HG03139 (cell line): ENCODE measurements at regions not wholly inside any gene's neighbourhood (a gene's known extent, or its start where the extent isn't known, plus 50 kb on each side); places are given as distances from the start of the nearest gene placed in this dataset.

Experiments used
- ATAC-seq: cut with Tn5 transposase; IDR thresholded peaks from one replicate; pipeline ENCODE4 v1.9.1; 2021; ENCODE audit not compliant: unreplicated experiment

DNA sequence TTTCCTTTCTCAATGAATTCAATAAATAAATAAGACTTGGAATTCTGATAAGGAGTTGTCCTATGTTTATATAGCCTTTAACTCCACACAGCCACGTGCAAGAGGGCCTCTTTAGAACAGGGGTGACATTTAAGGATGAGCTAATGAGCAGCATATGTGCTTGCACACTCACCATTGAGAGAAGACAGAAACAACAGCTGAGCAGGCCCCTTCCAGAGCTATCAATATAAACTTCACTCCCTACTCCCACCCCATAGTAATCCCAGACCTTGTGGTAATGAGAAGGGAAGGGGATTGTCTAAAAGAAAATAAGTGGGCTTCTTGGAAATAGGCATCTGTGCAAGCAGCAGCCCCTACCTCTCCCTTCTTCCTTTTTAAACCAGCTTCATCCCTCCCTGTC lies 176.0 kb downstream of the SEC16B start:
- ATAC-seq, result no peak

DNA sequence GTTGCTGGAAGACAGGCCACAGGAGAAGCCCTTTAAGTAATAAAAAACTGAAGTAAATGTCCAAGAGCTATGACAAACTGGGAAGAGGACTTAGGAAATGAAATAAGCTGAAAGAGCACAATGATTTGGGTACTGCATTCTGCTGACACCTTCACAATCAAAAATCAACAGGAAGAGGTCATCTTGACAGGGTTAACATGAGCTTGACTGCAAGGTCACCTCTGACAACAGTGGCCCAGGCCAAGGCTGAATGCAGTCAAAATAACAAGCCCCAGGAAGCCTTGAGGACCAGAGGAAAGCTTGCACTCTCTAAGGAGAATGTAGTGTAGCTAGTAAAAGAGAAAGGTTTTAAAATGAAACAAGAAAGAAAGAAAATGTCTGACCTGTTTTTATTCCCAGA lies 179.3 kb downstream of the SEC16B start:
- ATAC-seq, result no peak

- no peak for ATAC-seq
Measured at GRCh38 chr1:177789956-177790355, 179.9 kb downstream of the SEC16B start.

- no peak for ATAC-seq
Measured at GRCh38 chr1:177786176-177786745, 183.6 kb downstream of the SEC16B start.

DNA sequence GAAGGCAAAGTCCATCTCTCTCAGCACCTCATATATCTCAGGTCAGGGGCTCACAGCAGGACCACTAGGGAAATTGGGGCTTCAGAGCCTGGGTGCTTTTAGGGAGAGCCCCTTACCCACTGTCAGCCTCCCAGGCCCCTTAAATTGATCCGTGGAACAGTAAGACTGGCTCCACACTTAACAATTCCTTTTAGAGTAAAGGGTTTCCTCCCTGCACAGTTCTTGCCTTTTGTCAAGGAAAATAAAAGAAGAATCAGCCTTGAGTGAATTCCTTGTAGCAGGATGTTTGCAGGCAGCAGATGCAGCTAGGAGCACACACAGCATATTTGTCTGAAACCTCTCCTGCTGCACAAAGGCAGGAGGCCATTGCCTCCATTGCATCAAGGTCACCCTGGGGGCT lies 184.9 kb downstream of the SEC16B start:
- ATAC-seq, result no peak

GRCh38 chr1:177784409-177784808 lies 185.4 kb downstream of the SEC16B start:
- no peak for ATAC-seq

DNA sequence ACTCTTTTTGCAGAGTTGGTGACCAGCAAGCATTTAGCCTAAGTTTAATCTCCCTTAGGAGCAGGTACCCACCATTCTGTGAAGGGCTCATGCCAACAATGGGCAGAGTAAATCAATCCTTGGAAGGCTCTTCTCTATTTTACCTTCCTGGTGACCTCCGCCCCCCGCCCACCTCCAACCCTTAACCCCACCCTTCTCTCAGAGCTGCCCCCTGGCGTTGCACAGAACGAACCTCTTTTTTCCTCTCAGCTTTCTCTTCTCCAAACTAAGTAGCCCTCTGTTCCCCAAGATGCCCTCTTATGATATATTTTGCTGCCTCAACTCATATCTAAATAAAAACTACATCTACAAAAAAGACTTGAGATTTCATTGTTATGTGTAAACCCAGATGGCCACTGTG lies 186.8 kb downstream of the SEC16B start:
- no peak for ATAC-seq

DNA sequence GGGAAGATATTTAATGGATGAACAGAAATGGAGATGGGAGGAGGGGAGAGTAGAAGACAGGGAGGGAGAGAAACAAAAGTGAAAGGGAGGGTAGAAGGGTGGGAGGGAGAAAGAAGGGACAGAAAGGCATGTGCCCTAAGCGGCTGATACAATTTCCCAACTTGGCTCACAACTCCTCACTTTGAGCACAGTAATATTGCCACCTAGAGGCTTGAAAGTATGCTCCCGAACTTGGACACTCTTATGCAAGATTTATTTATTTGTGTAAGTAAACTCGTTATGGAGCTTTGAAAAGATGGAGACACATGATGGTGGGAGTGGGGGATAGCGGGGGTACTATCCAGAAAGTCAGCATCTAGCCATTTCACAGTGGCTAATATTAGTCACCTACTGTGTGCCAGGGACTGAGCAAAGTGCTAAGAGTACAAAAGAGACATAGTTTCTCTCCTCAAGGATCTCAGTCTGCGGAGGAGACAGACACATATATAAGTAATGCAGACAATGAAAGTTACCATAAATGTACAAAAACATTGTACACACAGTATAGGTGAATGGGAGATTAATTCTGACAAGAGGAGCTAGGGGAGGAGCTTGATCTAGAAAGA lies 189.7 kb downstream of the SEC16B start:
- ATAC-seq, result no peak

- no peak for ATAC-seq
Measured at GRCh38 chr1:177779166-177779965, 190.5 kb downstream of the SEC16B start.

DNA sequence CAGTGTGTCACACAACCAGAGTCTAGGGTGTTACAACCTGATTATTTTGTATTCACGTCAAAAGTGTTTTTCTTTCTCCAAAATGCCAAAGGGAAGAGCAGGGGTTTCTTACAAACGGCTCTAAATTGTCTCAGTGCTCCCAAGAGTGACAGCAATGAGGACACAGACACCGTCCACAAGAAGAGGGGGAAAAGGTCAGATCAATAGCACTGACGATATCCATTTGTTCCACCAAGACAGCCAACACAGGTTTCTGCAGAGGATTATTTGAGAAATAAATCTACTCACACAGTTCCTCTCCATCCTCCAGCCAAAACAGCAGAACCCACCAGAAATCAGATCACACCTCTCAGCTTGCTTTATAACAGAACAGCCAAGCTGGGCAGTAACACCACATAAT lies 193.9 kb downstream of the SEC16B start:
- ATAC-seq, result no peak

- ATAC-seq, result no peak
Measured at GRCh38 chr1:177772386-177772960, 197.4 kb downstream of the SEC16B start.

DNA sequence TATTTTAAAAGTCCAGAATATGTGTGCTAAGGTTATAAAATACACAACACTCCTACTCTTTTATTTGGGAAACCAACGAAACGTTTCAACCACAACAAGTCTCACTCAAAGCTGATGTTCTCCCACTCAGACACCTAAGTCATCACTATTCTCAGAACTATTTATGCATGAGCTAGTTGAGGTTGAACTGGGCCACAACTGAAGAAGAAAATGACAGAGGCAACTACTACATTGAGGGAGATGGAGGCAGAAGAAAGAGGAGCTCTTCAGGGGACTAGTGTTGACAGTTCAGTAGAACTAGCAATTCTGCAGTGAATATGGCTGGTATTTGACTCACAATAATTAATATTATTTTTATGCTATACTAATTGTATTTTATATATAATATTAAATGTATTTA lies 198.2 kb downstream of the SEC16B start:
- no peak for ATAC-seq

DNA sequence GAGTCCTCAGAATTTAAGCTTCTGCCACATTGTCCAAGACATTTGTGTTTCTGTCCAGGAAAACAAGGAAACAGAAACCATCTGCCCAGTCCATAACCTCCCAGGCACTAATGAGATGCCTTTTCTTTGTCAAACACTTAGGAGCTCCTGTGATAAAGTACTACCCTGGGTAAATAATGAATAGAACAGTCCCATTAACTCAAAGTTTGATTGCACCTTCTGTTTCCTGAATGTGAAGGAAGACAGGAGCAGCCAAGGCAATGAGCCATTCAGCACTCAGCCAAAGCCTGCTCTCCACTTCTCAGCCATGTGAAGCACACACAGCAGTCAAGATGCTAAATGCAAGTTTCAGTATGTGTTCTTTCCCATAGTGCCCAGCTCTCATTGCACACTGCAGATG lies 199.8 kb downstream of the SEC16B start:
- ATAC-seq, result no peak

DNA sequence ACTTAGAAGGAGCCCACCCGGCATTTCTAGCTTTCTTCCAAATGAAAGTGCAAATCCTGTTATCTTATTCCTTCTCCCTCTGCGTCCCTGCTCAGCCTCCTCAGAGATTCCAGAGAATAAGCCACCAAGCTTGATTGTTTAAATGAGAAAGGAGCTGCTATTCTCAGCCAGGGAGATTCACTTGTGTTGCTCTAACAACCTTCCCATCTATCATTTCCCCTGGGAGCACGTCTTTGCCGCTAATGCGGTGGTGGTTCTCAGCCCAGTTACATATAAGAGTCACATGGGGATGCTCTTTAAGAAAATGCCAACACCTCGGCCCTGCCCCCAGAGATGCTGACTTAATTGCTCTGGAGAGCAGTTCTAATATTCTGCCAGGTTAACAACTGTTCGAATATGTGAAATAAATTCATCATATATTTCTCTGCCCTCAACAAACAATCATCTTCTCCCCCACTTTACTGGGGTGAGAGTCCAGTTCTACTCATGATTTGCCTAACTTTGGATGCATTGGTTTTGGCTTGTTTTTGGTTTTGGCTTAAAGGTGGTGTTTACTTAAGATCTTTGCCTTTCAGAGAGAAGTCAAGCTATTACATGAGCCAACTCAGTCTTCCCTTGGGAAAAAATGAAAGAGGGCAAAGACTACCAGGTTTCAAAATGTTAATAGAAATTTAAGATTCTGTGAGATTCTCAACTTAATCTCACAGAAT lies 213.9 kb downstream of the SEC16B start:
- no peak for ATAC-seq

GRCh38 chr1:177754603-177755002 lies 215.3 kb downstream of the SEC16B start:
- no peak for ATAC-seq

- ATAC-seq, result no peak
Measured at GRCh38 chr1:177753655-177754054, 216.2 kb downstream of the SEC16B start.

- ATAC-seq, result no peak
Measured at GRCh38 chr1:177748080-177748801, 221.6 kb downstream of the SEC16B start.

DNA sequence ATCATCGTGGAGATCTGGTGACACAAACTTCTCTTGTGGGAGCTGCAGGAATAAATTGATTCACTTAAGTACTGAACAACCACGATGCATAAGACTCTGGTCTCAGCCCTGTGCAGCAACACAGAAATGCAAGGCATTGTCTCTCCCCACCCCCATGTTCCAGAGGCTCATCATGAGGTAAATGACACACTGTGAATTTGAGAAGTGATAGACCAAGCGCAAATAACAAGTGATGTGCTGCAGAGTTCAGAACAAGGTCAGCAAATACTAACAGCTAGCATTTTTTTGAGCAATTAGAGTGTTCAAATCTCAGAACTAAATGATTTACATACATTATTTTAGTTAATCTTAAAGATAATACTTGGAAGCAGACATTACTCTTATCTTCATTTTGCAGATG lies 223.7 kb downstream of the SEC16B start:
- ATAC-seq, result no peak

- ATAC-seq, result no peak
Measured at GRCh38 chr1:177744906-177745305, 225.0 kb downstream of the SEC16B start.

DNA sequence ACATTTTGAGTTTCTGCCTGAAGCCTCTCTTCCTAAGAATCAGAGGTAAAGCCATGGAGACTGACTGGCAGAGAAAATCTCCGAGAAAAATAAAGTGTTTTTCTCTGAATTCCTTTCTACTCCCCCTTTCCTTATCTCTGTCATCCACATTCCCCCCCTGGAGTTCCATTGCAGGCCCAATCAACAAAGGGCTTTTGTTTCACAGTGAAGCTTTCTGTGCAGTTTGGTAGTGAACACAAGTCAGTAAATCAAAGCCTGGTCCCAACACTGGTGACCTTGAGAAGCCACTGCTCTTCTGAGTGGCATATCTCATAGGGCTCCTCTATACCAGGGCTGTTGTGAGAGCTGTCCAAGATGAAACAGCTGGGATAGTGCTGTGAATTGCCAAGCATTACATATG lies 228.4 kb downstream of the SEC16B start:
- ATAC-seq, result no peak

DNA sequence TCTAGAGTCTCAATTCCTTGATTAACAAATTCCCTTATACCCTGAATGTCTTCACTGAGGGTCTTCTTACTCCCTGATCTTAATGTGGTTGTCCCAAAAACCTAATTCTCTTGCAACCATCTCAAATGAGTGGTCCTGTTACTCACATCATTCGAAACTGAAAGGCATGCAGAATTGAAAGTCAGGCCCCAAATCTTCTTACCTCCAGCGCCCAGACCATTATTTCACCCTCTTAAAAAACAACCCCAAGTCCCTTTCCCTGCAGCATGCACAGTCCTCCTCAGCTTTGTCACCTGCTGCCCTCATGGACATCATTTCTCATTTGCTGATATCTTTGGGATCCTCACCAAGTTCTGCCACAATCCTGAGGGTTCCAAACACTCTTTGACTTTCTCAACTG lies 230.1 kb downstream of the SEC16B start:
- no peak for ATAC-seq
